Ramos (cell line): ENCODE measurements at regions not wholly inside any gene's neighbourhood (a gene's known extent, or its start where the extent isn't known, plus 50 kb on each side); places are given as distances from the start of the nearest gene placed in this dataset.
"Not testable (repeated sequence)": the region's sequence is repeated elsewhere in the genome, so short reads cannot be mapped to it uniquely, and the experiment has no call there.

ENCODE experiments used
- in situ Hi-C: fragments of 300-500 bp; cut with MboI; formaldehyde crosslinking; loops from one replicate; pipeline ENCODE4 v1.14.3; 2022; ENCODE audit warnings: low sequenced_read_pairs; ENCODE audit not compliant: unreplicated experiment

- in situ Hi-C loops, result loop anchor here (25.0 kb wide), 1 partner anchor 259 kb away; no protein-coding TSS in a partner anchor
Observed at GRCh38 chr4:153096344-153096743, 107.9 kb upstream of the TRIM2 start.

- in situ Hi-C loops, result loop anchor here (25.0 kb wide), 1 partner anchor 261 kb away; no protein-coding TSS in a partner anchor
Observed at GRCh38 chr4:153098427-153098826, 105.8 kb upstream of the TRIM2 start.

DNA sequence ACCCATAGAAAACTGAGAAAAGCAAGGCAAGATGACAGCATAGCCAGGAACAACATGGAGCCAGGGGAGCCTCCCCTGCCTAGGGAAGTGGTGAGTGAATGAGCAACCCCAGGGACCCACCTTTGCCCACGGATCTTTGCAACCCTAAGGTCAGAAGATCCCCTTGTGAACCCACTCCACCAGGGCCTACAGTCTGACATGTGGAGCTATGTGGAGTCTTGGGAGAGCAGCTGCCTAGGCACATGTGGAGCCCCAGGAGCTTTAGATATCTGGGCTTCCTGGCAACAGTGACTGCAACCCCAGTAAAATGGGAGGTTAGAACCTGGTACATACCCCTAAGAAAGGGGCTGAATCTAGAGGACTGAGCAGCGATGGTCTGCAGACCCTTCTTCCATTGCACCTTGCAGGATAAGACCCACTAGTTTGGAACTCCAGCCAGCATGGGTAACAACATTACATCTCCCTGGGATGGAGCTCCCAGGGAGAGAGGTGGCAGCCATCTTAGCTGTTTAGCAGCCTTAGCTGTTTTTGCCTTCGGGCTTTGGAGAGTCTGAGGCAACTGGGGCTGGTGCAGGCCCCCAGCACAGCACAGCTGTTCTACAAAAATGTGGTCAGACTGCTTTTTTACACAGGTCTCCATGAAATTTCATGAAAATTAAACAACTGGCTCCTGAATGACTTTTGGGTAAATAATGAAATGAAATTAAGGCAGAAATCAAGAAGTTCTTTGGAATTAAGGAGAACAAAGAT is 104.7 kb upstream of the TRIM2 start:
- in situ Hi-C loops, result loop anchor here (25.0 kb wide), 1 partner anchor 262 kb away; no protein-coding TSS in a partner anchor

- in situ Hi-C loops, result not testable (repeated sequence)
Observed at GRCh38 chr4:153106736-153107135, 97.5 kb upstream of the TRIM2 start.

DNA sequence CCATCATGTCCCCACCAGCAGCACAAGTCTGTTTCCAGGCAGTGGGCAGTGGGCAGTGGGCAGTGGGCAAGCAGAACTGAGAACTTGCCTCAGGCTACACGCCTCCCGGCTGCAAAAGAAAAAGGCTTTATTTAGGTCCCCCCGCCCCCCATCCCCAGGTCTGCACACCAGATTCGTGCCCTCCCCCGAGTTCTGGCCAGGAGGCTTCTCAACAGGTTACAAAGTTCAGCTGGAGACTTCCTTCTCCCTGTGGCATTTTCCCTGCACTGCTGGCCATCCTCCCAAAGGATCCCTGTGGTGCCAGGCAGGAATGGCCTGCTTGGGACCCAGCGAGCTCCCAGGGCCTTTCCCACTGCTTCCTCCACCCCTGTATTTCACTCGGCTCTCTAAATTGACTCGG is 97.0 kb upstream of the TRIM2 start:
- in situ Hi-C loops, result no loop called here

DNA sequence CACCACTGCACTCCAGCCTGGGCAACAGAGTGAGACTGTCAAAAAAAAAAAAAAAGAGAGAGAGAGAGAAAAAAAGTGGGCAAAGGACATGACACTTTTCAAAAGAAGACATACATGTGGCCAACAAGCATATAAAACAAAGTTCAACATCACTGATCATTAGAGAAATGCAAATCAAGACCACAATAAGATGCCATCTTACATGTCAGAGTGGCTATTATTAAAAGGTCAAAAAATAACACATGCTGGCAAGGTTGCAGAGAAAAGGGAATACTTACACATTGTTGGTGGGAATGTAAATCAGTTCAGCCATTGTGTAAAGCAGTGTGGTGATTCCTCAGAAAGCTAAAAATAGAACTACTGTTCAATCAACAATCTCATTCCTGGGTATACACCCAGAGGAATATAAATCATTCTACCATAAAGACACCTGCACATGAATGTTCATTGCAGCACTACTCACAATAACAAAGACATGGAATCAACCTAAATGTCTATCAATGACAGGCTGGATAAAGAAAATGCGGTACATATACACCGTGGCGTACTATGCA is 94.9 kb upstream of the TRIM2 start:
- in situ Hi-C loops, result no loop called here

DNA sequence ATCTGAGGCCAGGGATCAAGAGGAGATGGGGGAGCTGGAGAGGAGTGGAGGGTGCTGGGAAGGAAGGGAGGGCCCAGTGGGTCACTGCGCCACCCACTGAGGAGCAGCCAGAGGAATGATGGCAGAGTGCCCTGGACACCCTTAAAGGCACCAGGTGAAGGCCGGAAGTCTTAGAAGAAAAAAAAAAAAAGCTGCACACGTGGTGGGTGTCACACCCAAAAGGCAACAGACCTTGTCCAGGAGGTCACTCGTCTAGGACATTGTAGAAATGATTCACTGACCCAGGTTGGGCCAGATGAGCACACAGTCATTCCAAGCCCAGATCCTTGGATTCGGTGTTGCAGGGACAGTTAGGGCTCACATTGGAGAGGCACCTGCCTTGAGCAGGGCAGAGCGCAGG is 93.5 kb upstream of the TRIM2 start:
- in situ Hi-C loops, result no loop called here

DNA sequence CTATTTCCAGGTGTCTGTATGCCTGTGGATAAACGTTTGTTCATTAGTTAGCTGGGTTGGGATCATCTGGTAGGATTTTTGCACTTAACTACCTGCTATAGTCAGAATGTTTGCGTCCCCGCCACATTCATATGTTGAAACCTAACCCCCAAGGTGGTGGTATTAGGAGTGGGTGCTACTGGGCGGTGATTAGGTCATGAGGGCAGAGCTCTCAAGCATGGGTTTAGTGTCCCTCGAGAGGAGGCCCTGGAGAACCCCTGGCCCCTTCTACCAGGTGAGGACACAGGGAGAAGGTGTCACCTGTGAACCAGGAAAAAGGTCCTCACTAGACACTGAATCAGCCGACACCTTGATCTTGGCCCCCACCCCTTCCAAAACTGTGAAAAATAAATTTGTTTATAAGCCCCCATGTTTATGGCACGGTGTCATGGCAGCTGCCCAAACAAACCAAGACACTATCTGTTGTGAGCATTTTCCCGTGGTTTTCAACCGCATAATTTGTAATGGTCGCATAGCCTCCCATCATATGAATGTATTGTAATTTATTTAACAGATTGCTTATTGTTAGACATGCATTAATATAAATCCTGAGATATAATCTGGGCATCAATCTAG is 92.7 kb upstream of the TRIM2 start:
- in situ Hi-C loops, result no loop called here

GRCh38 chr4:153112041-153112441 is 92.2 kb upstream of the TRIM2 start:
- in situ Hi-C loops, result no loop called here

GRCh38 chr4:153113061-153113837 is 91.0 kb upstream of the TRIM2 start:
- in situ Hi-C loops, result no loop called here

- in situ Hi-C loops, result no loop called here
Observed at GRCh38 chr4:153113838-153114105, 90.5 kb upstream of the TRIM2 start.

DNA sequence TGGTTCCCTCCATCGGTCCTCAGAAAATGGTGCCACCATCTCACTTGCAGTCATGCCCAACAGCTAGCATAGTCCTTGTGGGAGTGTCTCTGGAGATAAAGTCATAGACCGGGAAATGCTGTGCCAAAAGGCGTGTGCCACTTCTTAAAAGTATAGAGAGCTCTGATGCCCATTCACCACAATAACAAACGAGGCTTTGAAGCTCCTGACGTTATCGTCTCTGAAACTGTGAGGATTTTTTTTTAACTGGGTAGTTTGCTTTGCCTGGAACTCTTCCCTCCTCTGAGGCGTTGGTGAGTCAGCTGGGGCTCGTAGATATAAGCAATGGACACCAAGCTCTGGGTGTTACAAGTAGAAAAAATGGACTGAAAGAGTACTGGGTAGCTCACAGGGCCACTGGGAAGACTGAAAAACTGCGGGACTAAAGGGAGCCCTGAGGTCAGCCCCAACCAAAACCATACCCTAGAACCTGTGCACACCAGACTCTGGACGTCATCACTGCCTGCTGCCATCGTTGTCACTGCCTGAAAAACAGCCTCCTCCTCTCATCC is 89.4 kb upstream of the TRIM2 start:
- in situ Hi-C loops, result no loop called here

DNA sequence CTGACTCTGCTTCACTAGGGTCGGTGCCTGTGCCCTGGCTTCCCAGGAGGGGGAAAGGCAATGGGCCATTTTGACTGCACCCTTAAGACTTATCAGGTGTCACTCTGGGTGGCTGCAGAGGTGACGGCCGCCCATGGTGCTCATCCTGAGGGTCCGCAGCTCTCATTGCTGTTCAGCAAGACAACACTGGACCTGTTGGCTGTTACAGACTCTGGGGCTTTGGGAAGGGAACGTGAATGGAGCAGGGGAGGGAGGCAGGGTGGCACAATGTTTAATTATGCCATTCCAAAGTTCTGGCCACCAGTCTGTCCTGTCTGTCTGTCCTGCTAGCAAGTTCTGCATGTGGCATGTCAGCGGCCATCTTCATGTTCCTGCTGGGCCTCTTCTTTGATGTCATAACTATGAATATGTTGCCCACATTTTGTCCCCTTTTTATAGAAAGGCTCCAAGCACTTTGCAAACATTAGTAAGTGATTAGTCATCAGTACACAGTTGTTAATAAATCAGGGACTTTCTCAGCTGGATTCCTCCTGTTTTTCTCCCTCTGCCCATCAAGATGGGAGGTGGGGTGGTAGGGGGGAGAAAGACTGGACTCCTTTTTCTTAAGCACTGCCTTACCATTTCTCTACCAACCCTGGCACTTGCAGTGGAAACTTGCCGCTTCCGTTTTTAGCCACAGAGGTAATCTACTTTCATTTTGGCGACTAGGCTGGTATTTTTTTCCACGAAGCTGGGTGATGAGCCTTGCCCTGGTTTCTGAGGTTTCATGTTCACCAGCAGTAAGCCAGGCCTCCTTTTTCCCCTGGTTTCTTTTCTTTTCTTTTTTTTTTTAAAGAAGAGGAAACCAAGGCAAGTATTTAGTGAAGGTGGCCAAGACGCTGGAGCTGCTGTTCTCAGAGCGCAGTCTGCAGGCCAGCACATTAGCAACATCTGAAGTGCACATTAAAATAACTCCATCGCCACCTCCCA is 88.6 kb upstream of the TRIM2 start:
- in situ Hi-C loops, result no loop called here

DNA sequence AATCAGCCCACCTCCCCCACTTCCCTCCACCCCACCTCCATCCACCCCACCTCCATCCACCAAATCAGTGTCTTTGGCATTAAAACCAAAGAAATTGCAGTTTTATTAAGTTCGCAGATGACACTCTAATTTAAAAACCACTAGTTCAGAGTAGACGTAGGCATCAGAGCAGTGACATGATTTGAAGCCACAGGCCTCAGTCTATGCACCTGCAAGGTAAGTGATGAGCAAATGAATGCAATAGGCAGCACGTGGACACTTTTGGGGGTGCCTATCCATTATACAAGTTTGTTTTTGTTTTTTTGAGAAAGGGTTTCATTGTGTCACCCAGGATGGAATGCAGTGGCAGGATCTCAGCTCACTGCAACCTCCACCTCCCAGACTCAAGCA is 88.0 kb upstream of the TRIM2 start:
- in situ Hi-C loops, result no loop called here

DNA sequence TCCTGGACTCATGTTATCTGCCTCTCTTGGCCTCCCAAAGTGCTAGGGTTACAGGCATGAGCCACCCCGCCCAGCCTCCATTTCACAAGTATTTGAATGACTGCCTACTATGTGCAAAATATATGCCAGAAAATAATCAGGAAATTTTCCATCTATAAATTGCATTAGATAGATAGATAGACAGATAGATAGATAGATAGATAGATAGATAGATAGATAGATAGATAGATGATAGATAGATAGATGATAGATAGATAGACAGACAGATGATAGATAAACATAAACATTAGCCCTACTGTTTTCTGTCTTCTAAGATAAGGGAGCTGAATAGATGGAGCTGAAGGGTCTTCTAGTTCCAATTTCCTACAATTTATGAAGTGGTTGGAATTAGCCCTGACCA is 87.4 kb upstream of the TRIM2 start:
- in situ Hi-C loops, result no loop called here

GRCh38 chr4:153117554-153117953 is 86.7 kb upstream of the TRIM2 start:
- in situ Hi-C loops, result no loop called here

GRCh38 chr4:153119626-153120025 is 84.6 kb upstream of the TRIM2 start:
- in situ Hi-C loops, result no loop called here

DNA sequence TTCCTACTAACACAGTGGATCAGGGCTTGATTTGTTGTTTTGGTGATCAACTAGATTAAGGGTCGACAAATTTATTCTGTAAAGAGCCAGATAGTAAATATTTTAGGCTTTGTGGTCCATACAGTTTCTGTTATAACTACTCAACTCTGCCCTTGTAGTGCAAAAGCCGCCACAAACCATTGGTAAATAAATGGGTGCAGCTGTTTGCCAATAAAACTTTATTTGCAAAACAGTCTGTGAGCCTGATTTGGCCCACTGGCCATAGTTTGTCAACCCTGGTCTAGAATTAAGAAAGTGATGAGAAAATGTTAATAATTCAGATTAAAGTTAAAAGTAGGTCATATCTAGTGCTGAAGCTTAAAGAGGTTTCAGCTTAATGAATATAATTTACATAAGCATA is 84.0 kb upstream of the TRIM2 start:
- in situ Hi-C loops, result no loop called here

GRCh38 chr4:153122855-153123254 is 81.4 kb upstream of the TRIM2 start:
- in situ Hi-C loops, result no loop called here

DNA sequence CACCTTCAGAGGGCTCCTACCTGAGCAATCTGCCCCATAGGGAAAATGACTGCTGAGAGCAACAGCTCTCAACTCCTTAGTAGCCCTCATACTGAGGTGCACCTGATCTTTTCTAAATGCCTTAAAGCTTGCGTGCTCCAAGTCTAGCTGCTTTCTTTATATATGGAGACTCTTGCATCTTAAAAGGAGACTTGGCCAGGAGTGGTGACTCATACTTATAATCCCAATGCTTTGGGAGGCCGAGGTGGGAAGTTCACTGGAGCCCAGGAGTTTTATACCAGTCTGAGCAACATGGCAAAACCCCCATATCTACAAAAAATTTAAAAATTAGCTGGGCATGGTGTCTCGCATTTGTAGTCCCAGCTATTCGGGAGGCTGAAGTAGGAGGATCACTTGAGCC is 78.1 kb upstream of the TRIM2 start:
- in situ Hi-C loops, result no loop called here
